ENCODE measurements at regions not wholly inside any gene's neighbourhood (a gene's known extent, or its start where the extent isn't known, plus 50 kb on each side); places are given as distances from the start of the nearest gene placed in this dataset.
A peak's percentile ranks its signal among the peaks of the same experiment; 100 is the strongest.
"Not testable (repeated sequence)": the region's sequence is repeated elsewhere in the genome, so short reads cannot be mapped to it uniquely, and the experiment has no call there.

GRCh38 chr5:32534041-32534440 is 51.3 kb upstream of the SUB1 start:
- no peak for TF ChIP-seq CTCF (IDR thresholded peaks at IDR 0.05; ENCODE audit: insufficient read depth in 1 of 2, low read depth in 1 of 2, low read length in 1 of 2, severe bottlenecking in 1 of 2, unreplicated experiment in 1 of 2)
- intact Hi-C loops (cut with micrococcal nuclease; ENCODE audit: unreplicated experiment) = loop anchor here (5.0 kb wide), 1 partner anchor 42 kb away; no protein-coding TSS in a partner anchor
- no peak overlapping the region for H3K4me3 Mint-ChIP-seq (ENCODE audit: unreplicated experiment)
- no peak for DNase-seq
- H3K9me3 Mint-ChIP-seq (ENCODE audit: unreplicated experiment) = no peaks in the 10 kb centered on the region
- no peaks in the 10 kb centered on the region for H3K27me3 Mint-ChIP-seq (ENCODE audit: insufficient read depth, unreplicated experiment)
- CTCF ChIA-PET = no interaction called here
- Histone ChIP-seq H3K36me3 (ENCODE audit: control insufficient read depth, insufficient read depth, low read length) (no peaks in the 10 kb centered on the region), H3K9me3 (no peaks in the 10 kb centered on the region), H3K4me3 (ENCODE audit: low read depth, low read length) (no peak overlapping the region), H3K4me1 (peaks cover 15% of the 10 kb centered on the region), H3K27me3 (replicated peaks; ENCODE audit: control insufficient read depth, insufficient read depth, low read length) (no peaks in the 10 kb centered on the region)
- no peaks in the 10 kb centered on the region for H3K36me3 Mint-ChIP-seq (ENCODE audit: insufficient read depth, unreplicated experiment)
- POLR2A ChIA-PET = interaction anchor here (0.6 kb wide), 1 partner anchor 1513 kb away, joined by 3 read pairs; no protein-coding TSS in a partner anchor
- no TSS peak for BruUV-seq (replicated peaks)
- H3K4me1 Mint-ChIP-seq (ENCODE audit: low read depth, unreplicated experiment) = peaks cover 19% of the 10 kb centered on the region
- no peak overlapping the region for H3K27ac Mint-ChIP-seq (ENCODE audit: unreplicated experiment)

GRCh38 chr5:32531885-32532520 is 53.4 kb upstream of the SUB1 start:
- Histone ChIP-seq H3K9me3 (no peaks in the 10 kb centered on the region), H3K4me1 (peaks cover 15% of the 10 kb centered on the region), H3K36me3 (ENCODE audit: control insufficient read depth, insufficient read depth, low read length) (no peaks in the 10 kb centered on the region), H3K4me3 (ENCODE audit: low read depth, low read length) (no peak overlapping the region), H3K27me3 (replicated peaks; ENCODE audit: control insufficient read depth, insufficient read depth, low read length) (no peaks in the 10 kb centered on the region)
- Mint-ChIP-seq H3K36me3 (ENCODE audit: insufficient read depth, unreplicated experiment) (no peaks in the 10 kb centered on the region), H3K27me3 (ENCODE audit: insufficient read depth, unreplicated experiment) (no peaks in the 10 kb centered on the region), H3K9me3 (ENCODE audit: unreplicated experiment) (no peaks in the 10 kb centered on the region), H3K4me3 (ENCODE audit: unreplicated experiment) (peak overlapping the region; percentile 75), H3K4me1 (ENCODE audit: low read depth, unreplicated experiment) (peaks cover 15% of the 10 kb centered on the region), H3K27ac (ENCODE audit: unreplicated experiment) (peak overlapping the region; percentile 85)
- no peak for TF ChIP-seq CTCF (IDR thresholded peaks at IDR 0.05; ENCODE audit: insufficient read depth in 1 of 2, low read depth in 1 of 2, low read length in 1 of 2, severe bottlenecking in 1 of 2, unreplicated experiment in 1 of 2)
- peak; percentile 58 to 63 for DNase-seq
- intact Hi-C loops (cut with micrococcal nuclease; ENCODE audit: unreplicated experiment) = loop anchor here (5.0 kb wide), 1 partner anchor 40 kb away; no protein-coding TSS in a partner anchor
- CTCF ChIA-PET = interaction anchor here (0.9 to 1.5 kb wide), 2 partner anchors 42 to 58 kb away, joined by 3 read pairs; no protein-coding TSS in a partner anchor
- BruUV-seq (replicated peaks) = TSS peak; percentile 95
- POLR2A ChIA-PET = interaction anchor here (1.1 kb wide), 1 partner anchor 24 kb away, joined by 3 read pairs; no protein-coding TSS in a partner anchor

DNA sequence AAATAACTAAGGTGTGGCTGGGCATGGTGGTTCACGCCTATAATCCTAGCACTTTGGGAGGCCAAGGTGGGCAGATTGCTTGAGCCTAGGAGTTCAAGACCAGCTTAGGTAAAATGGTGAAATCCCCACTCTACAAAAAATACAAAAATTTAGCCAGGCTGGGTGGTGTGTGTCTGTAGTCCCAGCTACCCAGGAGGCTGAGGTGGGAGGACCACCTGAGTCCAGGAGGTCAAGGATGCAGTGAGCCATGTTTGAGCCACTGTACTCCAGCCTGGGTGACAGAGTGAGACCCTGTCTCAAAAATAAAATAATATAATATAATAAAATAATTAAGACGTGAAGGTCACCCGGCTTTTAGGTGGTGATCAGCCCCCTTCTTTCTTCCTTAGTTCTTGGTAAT is 58.0 kb upstream of the SUB1 start:
- CTCF ChIA-PET; H3K9me3 ChIP-seq; H3K27me3 Mint-ChIP-seq (ENCODE audit: insufficient read depth, unreplicated experiment); H3K27me3 ChIP-seq (replicated peaks; ENCODE audit: control insufficient read depth, insufficient read depth, low read length); H3K9me3 Mint-ChIP-seq (ENCODE audit: unreplicated experiment); H3K36me3 Mint-ChIP-seq (ENCODE audit: insufficient read depth, unreplicated experiment); H3K36me3 ChIP-seq (ENCODE audit: control insufficient read depth, insufficient read depth, low read length); BruUV-seq (replicated peaks); POLR2A ChIA-PET; H3K4me3 Mint-ChIP-seq (ENCODE audit: unreplicated experiment); H3K4me3 ChIP-seq (ENCODE audit: low read depth, low read length); DNase-seq: not testable (repeated sequence)
- intact Hi-C loops (cut with micrococcal nuclease; ENCODE audit: unreplicated experiment) = loop anchor here (2.0 to 5.0 kb wide), 2 partner anchors 45 to 59 kb away; no protein-coding TSS in a partner anchor
- Mint-ChIP-seq H3K27ac (ENCODE audit: unreplicated experiment) (peak overlapping the region; percentile 50), H3K4me1 (ENCODE audit: low read depth, unreplicated experiment) (peaks cover 15% of the 10 kb centered on the region)
- H3K4me1 ChIP-seq = peaks cover 15% of the 10 kb centered on the region
